HG03469 (cell line): ENCODE measurements at regions not wholly inside any gene's neighbourhood (a gene's known extent, or its start where the extent isn't known, plus 50 kb on each side); places are given as distances from the start of the nearest gene placed in this dataset.
"Not testable (repeated sequence)": the region's sequence is repeated elsewhere in the genome, so short reads cannot be mapped to it uniquely, and the experiment has no call there.

Experiments used
- ATAC-seq: cut with Tn5 transposase; IDR thresholded peaks from one replicate; pipeline ENCODE4 v1.9.1; 2021; ENCODE audit warnings: mild to moderate bottlenecking, moderate library complexity, moderate number of reproducible peaks; ENCODE audit not compliant: unreplicated experiment

DNA sequence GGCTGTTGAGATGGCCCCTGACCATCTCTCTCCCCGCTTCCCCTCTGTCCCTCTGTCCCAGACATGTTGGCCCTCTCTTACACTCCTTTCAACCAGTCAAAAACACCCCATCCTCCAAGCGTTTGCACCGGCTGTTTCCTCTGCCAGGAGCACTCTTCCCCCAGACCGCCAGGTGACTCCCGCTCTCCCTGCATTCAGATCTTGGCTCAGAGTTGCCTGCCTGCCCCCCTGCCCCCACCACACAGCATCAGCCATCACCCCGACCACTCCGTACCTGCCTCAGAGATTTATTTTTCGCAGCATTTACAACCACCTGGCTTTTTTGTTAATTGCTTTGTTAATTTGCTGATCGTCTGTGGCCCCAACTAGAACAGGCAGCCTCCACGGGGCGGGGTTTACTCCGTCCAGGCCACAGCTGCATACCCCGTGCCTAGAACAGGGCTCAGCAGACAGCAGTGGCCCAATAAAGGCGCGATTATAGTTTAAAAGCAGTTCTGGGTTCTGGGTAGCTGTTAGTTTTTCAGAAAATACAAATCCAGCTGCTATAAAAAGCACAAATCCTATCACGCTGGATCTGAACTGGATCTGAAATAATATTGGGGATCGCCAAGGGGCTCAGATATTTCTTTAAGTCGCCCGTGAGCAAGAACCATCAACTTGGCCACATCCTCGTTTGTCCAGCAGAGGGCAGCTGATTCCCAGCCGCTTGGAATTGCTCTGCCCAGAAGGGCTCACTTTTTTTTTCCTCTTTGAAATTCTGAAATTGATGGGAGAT lies 173.6 kb downstream of the IRF8 start:
- ATAC-seq, result no peak

GRCh38 chr16:86073103-86073625 lies 174.2 kb downstream of the IRF8 start:
- no peak for ATAC-seq

DNA sequence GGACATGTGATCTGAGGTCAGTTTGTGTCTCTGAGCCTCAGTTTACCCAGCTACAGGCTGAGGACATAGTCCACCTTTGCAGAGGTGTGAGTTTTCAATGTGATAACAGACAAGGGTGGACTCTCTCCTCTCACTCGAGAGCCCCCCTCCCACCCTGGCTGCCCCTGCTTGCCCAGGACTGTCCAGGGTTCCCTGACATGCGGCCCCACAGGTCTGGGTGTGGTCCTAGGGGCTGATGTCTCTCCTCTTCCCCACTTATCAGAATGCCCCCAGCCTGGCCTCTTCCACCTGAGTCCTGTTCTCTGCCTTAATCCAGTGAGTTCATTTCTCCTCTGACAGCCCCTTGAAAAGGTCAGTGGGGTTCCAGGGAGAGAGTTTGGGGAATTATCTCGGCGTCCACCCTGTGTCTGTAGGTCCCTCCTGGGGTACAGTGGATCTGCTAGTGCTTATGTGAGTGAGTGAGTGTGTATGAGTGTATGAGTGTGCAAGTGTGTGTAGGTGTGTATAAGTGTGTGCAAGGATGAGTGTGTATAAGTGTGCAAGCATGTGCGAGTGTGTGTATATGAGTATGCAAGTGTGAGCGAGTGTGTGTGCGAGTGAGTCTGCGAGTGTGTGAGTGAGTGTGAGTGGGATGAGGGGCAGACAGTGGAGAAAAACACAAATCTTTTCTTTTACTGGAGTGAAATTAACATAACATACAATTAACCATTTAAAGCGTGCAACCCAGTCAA lies 175.0 kb downstream of the IRF8 start:
- no peak for ATAC-seq

DNA sequence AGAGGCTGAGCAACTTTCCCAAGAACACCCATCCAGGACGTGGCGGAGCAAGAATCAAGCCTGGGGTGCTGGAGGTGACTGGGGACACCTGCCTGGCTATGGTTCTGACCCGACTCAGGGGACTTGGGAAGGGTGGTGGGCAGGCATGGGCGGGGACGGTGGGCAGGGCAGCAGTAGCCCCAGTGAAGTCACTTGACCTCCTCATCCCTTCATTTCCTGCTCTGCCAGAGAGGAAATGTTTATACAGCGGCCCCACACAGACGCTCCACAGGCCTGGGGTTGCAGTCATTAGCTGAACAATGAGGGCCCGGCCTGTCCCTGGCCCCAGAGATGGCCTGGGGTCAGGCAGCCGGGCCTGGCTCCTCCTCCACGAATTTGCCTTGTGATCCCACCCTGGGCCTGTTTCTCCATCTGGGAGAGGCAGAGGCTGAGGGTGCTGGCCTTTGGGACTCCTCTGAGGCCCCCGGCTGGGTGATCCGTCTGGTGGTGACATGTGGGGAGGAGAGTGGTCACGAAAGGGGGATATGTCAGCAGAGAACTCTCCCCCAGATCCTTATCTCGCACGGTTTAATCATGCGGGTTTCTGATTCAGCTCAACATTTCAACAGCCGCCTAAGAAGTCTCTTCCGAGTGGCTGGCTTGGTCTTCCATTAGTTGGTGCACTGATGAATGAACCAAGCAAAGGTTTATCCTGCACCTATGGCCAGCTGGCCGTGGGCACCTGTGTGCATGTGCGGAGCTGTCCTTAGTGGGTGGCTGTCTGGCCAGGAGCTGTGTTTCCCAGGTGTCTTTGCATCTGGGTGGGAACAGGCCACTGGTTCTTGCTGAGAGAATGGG lies 175.9 kb downstream of the IRF8 start:
- no peak for ATAC-seq

- no peak for ATAC-seq
Observed at GRCh38 chr16:86075488-86075785, 176.5 kb downstream of the IRF8 start.

DNA sequence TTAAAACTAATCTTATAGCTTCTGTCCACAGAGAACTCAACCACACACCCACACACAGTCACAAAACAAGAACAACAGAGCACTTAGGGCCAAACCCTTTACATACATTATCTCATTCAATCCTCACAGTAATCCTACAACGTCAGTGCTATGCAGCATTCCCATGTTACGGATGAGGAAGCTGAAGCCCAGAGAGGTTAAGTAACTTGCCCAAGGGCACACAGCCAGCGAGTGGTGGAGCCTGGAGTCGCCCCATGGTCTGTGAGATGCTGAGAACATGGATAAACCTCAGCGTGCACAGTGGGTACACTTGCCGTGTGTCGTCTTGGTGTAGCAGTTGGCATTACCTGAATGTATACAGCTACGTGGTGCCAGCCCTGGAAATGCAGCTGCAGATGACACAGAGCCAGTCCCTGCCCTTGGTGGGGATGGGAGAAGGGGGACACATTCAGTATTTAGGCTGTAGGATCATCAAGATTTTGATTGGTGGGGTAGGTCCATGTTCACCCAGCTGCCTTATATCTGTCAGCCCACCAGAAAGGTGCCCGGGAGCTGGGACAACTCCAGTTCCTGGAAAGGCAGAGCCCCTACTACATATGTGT lies 177.0 kb downstream of the IRF8 start:
- no peak for ATAC-seq

- ATAC-seq, result no peak
Observed at GRCh38 chr16:86076606-86077005, 177.6 kb downstream of the IRF8 start.

DNA sequence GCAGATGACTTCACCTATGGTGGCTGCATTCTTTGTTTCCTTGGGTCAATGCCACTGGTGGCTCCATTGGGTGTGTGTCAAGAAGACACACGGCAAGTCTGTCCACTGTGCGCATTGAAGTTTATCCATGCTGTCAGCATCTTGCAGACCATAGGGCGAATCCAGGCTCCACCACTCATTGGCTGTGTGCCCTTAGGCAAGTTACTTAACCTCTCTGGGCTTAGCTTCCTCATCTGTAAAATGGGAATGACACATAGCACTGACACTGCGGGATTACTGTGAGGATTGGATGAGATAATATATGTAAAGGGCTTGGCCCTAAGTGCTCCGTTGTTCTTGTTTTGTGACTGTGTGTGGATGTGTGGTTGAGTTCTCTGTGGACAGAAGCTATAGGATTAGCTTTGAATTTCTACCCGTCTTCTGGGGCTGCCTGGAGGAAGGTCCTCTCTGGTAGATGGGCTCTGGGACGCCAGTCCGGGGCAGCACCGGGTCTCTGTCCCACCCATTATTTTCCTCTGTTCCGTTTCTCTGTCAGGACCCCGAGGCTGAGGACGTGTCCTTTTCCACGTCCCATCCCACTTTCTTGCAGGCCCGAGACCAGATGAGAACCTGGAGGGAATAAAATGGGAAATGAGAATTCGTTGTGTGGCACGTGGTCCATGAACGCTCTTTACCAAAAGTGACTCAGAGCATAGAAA lies 178.4 kb downstream of the IRF8 start:
- ATAC-seq, result no peak

DNA sequence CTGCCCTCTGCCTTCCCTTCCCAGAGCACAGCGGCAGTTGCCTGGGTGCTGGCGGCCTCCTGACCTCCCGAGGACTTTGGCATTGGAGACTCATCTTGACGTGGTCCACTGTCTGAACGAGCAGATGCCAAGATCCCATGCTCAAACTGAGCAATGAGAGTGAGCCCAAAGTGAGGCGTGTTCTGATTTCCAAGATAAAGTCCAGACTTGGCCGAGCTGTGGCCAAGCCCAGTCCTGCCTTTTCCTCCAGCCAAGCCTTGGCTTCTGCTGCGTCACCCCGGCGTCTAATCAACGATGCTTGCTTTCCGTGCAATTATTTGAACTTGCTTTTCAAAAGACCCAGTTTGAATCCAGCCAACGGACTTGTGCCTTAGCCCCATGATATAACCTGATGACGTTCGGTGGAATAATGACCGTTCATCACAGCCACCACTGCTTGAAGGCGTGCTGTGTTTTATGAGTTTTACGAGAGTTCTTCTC lies 179.2 kb downstream of the IRF8 start:
- no peak for ATAC-seq

DNA sequence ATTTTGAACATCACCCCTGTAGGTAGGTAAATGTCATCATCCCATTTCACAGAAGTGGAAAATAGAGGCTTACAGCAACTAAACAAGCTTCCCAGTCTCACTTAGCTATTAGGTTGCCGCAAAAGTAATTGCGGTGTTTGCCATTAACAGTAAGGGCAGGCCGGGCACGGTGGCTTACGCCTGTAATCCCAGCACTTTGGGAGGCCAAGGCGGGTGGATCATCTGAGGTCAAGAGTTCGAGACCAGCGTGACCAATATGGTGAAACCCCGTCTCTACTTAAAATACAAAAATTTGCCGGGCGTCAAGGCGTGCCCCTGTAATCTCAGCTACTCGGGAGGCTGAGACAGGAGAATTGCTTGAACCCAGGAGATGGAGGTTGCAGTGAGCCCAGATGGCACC lies 179.7 kb downstream of the IRF8 start:
- not testable (repeated sequence) for ATAC-seq

DNA sequence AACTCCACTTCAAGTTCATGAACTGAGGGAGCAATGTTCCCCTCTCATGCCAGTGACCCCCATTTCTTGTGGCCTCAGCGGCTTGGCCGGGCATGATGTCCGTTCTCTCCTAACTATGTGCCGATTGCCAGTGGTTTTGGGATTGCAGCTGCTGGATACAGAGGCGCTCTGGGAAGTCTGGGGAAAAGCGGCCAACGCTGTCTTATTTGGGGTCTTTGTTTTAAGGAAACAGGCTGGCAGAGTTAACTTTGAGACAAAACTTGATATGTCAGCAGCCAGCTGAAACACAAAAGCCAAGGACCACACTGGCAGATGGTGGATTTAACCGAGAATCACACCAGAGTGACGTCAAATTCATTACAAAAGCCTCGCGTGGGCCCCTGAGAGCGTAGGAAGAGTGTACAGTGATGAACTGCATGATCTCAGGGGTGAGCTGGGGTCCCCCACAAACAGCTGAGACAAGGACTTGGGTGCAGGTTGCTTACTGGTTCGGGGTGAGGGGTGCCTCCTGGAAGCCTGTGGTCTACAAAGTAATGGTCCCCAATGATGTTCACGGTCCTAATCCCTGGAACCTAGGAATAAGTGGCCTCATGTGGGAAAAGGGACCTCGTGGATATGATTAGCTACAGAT lies 180.4 kb downstream of the IRF8 start:
- no peak for ATAC-seq

- no peak for ATAC-seq
Observed at GRCh38 chr16:86080131-86080875, 181.3 kb downstream of the IRF8 start.

DNA sequence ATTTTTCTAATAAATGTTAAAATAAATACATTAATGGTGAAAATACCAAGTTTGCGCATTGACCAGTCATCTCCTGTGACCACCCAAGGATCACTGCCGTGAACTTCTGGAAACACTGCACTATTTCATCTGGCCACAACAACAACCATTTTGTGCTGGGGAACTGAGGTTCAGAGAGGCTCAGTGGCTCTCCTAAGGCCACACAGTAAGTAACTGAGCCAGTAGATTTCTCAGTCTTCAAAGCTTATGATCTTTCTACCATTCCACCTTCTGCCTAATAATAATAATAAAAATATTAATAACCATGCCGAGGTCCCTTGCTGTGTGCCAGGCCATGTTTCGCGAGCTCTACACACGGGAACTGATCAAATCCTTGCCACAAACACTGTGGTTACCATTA lies 182.0 kb downstream of the IRF8 start:
- no peak for ATAC-seq

GRCh38 chr16:86082418-86083030 lies 183.6 kb downstream of the IRF8 start:
- no peak for ATAC-seq

DNA sequence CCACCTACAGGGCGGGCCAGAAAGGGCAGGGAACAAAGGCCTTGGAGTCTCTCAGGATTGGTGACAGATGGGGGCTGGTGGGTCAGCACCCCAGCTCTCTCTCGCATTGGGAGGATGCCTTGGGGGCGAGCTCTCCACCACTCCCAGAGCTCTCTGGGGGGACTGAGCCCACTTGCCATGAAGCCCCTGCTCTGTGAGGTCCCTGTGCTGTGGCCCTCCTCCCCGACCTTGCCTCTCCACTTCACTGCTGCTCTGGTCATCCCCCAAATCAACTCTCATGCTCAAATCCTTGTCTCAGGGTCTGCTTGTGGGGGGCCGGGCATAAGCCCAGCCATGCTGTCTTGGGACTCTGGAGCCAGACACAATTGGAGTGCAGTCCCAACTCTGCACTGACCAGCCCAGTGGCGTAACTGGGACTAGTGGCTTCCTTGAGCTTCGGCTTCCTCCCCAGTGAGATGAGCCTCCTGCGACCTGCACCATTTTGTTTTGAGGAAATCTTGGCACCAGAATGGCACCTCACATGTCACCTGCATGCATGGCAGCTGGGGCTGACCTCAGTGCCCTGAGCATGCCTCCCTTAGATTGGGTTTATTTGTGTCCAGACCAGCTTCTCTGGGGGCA lies 184.5 kb downstream of the IRF8 start:
- ATAC-seq, result no peak

DNA sequence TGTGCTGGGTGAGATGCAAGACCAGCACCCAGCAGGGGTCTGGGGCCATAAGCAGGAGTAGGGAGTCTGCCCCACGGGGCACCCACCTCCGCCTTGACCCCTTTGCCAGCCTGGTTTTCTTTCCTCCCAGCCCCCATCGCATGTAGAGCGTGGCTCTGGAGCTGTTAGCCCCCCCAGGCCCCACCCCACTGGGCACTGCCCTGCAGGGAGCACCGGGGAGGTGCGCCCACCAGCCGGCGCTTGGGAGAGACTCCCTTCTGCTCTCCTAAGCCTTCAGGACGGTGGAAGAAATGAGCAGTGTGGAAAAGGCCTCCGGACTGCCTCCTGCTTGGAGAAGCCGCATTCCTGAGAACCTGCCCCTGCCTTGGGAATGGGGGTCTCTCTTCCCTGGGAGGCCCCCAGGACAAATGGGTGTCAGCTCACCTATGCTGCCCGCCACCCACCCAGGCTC lies 186.2 kb downstream of the IRF8 start:
- ATAC-seq, result no peak

GRCh38 chr16:86085795-86086194 lies 186.8 kb downstream of the IRF8 start:
- no peak for ATAC-seq

DNA sequence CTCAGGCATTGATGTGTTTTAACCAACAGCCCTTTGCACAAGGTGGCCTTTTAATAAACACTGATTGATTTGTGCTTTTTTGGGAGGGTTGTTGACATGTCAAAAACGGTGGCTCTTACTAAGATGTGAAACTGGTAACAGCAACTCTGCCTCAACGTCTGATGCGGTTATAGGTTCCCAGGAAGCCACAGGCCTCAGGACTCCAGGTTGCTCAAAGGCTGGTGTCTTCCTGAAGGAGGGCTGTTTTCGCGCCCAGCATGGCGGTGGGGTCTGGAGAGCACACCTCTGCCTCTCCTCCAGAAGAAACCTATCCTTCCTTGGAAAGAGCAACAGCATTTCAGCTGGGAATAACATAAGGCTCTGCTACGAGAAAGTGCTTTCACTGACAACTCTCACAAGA lies 187.5 kb downstream of the IRF8 start:
- no peak for ATAC-seq
